Activated CD4-positive, alpha-beta T cell treated with anti-CD3 and anti-CD28 coated beads, Interleukin-2, amount 50 U/mL, for 24 hours (primary cell): ENCODE measurements at regions not wholly inside any gene's neighbourhood (a gene's known extent, or its start where the extent isn't known, plus 50 kb on each side); places are given as distances from the start of the nearest gene placed in this dataset.
"Not testable (repeated sequence)": the region's sequence is repeated elsewhere in the genome, so short reads cannot be mapped to it uniquely, and the experiment has no call there.

Experiments used
- DNase-seq, 2 donors: peaks; one replicate each; pipeline ENCODE4 v3.0.0-alpha.2; 2020; ENCODE audit warnings: low read depth in 1 of 2, low spot score in 1 of 2

GRCh38 chr7:46282155-46282554 lies 361.1 kb upstream of the IGFBP3 start:
- no peak for DNase-seq

DNA sequence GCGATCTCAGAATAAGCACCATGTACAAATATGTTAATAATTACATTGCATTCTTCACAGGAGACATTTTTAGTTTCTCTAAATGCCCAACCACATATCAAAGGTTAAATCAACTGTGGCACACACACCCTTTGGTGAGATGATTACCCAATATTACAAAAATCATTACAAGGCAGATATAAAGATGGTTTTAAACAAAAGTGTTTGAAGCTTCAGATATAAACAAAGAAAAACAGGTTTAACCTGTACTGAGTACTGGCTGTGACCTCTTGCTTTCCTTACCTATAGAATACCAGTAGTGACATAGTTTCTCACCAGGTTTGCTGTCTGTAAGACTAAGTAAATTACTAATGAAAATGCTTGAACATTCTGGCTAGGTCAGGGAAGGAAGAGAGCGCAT lies 360.0 kb upstream of the IGFBP3 start:
- no peak for DNase-seq

DNA sequence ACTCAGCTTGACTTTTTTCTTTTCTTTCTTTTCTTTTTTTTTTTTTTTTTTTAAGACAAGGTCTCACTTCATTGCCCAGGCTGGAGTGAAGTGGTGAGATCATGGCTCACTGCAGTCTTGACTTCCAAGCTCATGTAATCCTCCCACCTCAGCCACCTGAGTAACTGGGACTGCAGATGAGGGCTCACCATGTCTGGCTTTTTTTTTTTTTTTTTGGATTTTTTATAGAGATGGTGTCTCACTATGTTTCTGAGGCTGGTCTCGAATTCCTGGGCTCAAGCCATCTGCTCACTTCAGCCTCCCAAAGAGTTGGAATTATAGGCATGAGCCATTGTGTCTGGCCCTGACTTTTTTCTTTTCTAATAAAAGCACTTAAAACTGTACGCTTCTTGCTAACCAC lies 358.2 kb upstream of the IGFBP3 start:
- no peak for DNase-seq

GRCh38 chr7:46264646-46265045 lies 343.6 kb upstream of the IGFBP3 start:
- DNase-seq: no peak

DNA sequence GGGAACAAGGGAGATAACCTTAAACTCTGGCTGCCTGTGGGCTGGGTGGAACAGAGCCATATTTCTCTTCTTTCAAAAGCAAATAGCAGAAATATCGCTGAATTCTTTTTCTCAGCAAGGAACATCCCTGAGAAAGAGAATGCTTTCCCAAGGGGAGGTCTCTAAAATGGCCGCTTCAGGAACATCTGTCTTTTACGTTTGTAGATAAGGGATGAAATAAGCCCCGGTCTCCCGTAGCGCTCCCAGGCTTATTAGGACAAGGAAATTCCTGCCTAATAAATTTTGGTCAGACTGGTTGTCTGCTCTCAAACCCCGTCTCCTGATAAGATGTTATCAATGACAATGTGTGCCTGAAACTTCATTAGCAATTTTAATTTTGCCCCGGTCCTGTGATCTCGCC lies 340.6 kb upstream of the IGFBP3 start:
- DNase-seq: not testable (repeated sequence)

DNA sequence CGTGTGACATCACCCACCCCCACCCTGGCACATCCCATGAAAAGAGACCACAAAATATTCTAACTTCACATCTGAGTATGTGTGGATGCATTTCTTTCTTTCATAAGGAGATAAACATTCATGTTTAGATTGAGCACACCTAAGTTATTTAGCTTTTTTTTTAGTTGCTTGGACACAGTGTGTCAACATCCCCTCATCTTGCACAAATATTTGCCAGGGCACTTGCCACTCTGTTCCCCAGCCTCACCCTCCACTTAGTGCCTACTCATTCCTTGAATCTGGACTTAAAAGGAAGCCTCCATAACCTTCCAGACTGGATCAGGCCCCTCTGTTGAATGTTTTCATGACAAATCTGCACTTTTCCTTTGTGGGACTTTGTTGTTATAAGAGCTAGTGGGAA lies 338.9 kb upstream of the IGFBP3 start:
- no peak for DNase-seq

- no peak for DNase-seq
Measured at GRCh38 chr7:46257761-46258448, 336.8 kb upstream of the IGFBP3 start.

GRCh38 chr7:46256870-46257661 lies 336.0 kb upstream of the IGFBP3 start:
- DNase-seq: no peak

- no peak for DNase-seq
Measured at GRCh38 chr7:46253520-46253919, 332.4 kb upstream of the IGFBP3 start.

GRCh38 chr7:46247664-46248063 lies 326.6 kb upstream of the IGFBP3 start:
- no peak for DNase-seq

- DNase-seq: no peak
Measured at GRCh38 chr7:46245586-46246111, 324.6 kb upstream of the IGFBP3 start.

DNA sequence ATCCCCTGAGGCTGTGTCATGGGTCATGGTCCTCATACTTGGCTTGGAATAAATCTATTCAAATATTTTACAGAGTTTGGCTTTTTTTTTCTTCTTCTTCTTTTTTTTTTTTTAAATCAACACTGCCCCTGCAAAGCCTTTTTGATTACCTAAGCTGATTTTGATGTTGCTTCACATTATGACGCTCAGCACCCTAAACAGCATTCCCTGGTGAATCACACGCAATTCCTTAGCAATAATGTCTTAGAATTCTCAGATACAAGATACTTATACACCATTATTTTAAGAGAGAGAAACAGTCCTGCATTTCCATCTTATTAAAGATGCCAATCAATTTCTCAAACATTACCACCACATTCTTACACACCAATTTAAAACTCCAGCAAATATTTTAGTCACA lies 323.7 kb upstream of the IGFBP3 start:
- no peak for DNase-seq

- no peak for DNase-seq
Measured at GRCh38 chr7:46243406-46243805, 322.3 kb upstream of the IGFBP3 start.

DNA sequence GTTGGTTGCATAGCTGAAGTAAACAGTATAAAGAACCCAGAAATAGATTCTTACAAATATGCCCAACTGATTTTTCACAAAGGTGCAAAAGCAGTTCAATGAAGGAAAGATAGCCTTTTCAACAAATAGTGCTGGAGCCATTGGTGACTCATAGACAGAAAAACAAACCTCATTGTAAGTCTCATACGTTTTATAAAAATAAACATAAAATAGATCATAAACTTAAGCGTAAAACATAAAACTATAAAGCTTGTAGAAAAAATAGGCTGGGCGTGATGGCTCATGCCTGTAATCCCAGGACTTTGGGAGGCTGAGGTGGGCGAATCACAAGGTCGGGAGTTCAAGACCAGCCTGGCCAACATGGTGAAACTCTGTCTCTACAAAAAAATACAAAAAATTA lies 318.8 kb upstream of the IGFBP3 start:
- DNase-seq: no peak

- no peak for DNase-seq
Measured at GRCh38 chr7:46237466-46237865, 316.4 kb upstream of the IGFBP3 start.

- DNase-seq: no peak
Measured at GRCh38 chr7:46233585-46234329, 312.7 kb upstream of the IGFBP3 start.

- DNase-seq: no peak
Measured at GRCh38 chr7:46230990-46231305, 309.9 kb upstream of the IGFBP3 start.

- DNase-seq: no peak
Measured at GRCh38 chr7:46230298-46230989, 309.4 kb upstream of the IGFBP3 start.

DNA sequence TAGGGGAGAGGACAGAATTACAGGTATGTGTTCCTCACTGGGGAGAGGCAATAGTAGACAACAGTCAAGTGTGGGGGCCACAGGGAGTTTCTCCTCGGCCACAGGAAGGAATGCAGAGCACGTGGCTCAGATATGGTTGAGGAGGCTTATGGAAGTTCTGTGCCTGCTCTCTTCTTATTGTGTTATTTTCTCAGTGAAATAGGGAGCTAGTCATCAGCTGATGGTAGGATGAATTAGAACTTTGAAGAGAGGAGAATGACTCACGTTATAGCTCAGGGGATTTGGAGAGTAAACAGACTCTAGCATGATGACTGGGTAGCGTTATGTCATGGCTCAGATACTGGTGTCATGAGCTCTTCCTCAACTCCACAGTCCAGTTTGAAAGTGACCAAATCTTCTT lies 308.3 kb upstream of the IGFBP3 start:
- no peak for DNase-seq

- DNase-seq: no peak
Measured at GRCh38 chr7:46226860-46227259, 305.8 kb upstream of the IGFBP3 start.

- no peak for DNase-seq
Measured at GRCh38 chr7:46224363-46224762, 303.3 kb upstream of the IGFBP3 start.
